NCI-H146 treated with DMSO at 0.1 percent for 48 hours (cell line): ENCODE measurements at regions not wholly inside any gene's neighbourhood (a gene's known extent, or its start where the extent isn't known, plus 50 kb on each side); places are given as distances from the start of the nearest gene placed in this dataset.
"Not testable (repeated sequence)": the region's sequence is repeated elsewhere in the genome, so short reads cannot be mapped to it uniquely, and the experiment has no call there.

Source experiments
- DNase-seq: peaks from one replicate; lab custom pipeline; 2025; ENCODE audit not compliant: unreplicated experiment; lab: John Stamatoyannopoulos, UW

GRCh38 chr13:109293166-109293565 lies 493.2 kb downstream of the IRS2 start:
- no peak for DNase-seq

GRCh38 chr13:109288151-109288709 lies 498.2 kb downstream of the IRS2 start:
- no peak for DNase-seq

GRCh38 chr13:109287553-109287952 lies 498.8 kb downstream of the IRS2 start:
- DNase-seq = no peak

GRCh38 chr13:109285586-109285985 lies 500.8 kb downstream of the IRS2 start:
- no peak for DNase-seq

GRCh38 chr13:109281903-109282635 lies 504.3 kb downstream of the IRS2 start:
- DNase-seq = no peak

GRCh38 chr13:109281017-109281902 lies 505.1 kb downstream of the IRS2 start:
- no peak for DNase-seq

- DNase-seq = no peak
Observed at GRCh38 chr13:109276261-109276660, 510.1 kb downstream of the IRS2 start.

GRCh38 chr13:109275852-109276251 lies 510.5 kb downstream of the IRS2 start:
- DNase-seq = no peak

- no peak for DNase-seq
Observed at GRCh38 chr13:109275139-109275745, 511.1 kb downstream of the IRS2 start.

GRCh38 chr13:109274188-109274821 lies 512.1 kb downstream of the IRS2 start:
- DNase-seq = no peak

- no peak for DNase-seq
Observed at GRCh38 chr13:109273326-109273751, 513.0 kb downstream of the IRS2 start.

GRCh38 chr13:109272595-109273325 lies 513.6 kb downstream of the IRS2 start:
- DNase-seq = no peak

GRCh38 chr13:109271555-109272541 lies 514.5 kb downstream of the IRS2 start:
- no peak for DNase-seq

- no peak for DNase-seq
Observed at GRCh38 chr13:109271061-109271460, 515.3 kb downstream of the IRS2 start.

- not testable (repeated sequence) for DNase-seq
Observed at GRCh38 chr13:109269381-109269780, 517.0 kb downstream of the IRS2 start.

GRCh38 chr13:109268492-109268891 lies 517.9 kb downstream of the IRS2 start:
- DNase-seq = not testable (repeated sequence)

GRCh38 chr13:109267400-109267799 lies 519.0 kb downstream of the IRS2 start:
- not testable (repeated sequence) for DNase-seq

GRCh38 chr13:109265438-109265742 lies 521.0 kb downstream of the IRS2 start:
- not testable (repeated sequence) for DNase-seq
